Glutamatergic neuron (in vitro differentiated cells): ENCODE measurements at regions not wholly inside any gene's neighbourhood (a gene's known extent, or its start where the extent isn't known, plus 50 kb on each side); places are given as distances from the start of the nearest gene placed in this dataset.
A peak's percentile ranks its signal among the peaks of the same experiment; 100 is the strongest.

Experiments
- DNase-seq: peaks from one replicate; pipeline ENCODE4 v3.0.0; 2022
- H3K27ac Mint-ChIP-seq: one replicate; pipeline ENCODE4 v1.8.0; 2020; ENCODE audit warnings: mild to moderate bottlenecking, mixed read lengths, inconsistent platforms; ENCODE audit not compliant: unreplicated experiment
- H3K27me3 Mint-ChIP-seq: one replicate; pipeline ENCODE4 v1.8.0; 2020; ENCODE audit warnings: mild to moderate bottlenecking, moderate library complexity, mixed read lengths, inconsistent platforms; ENCODE audit not compliant: unreplicated experiment
- H3K36me3 Mint-ChIP-seq: one replicate; pipeline ENCODE4 v1.8.0; 2020; ENCODE audit warnings: mild to moderate bottlenecking, mixed read lengths, inconsistent platforms; ENCODE audit not compliant: unreplicated experiment
- H3K4me1 Mint-ChIP-seq: one replicate; pipeline ENCODE4 v1.8.0; 2020; ENCODE audit warnings: mild to moderate bottlenecking, low read depth, mixed read lengths, inconsistent platforms; ENCODE audit not compliant: unreplicated experiment
- H3K4me3 Mint-ChIP-seq: one replicate; pipeline ENCODE4 v1.8.0; 2020; ENCODE audit warnings: mild to moderate bottlenecking, mixed read lengths, inconsistent platforms; ENCODE audit not compliant: unreplicated experiment
- H3K9me3 Mint-ChIP-seq: one replicate; pipeline ENCODE4 v1.8.0; 2020; ENCODE audit warnings: mild to moderate bottlenecking, moderate library complexity, mixed read lengths, inconsistent platforms; ENCODE audit not compliant: unreplicated experiment
- CTCF ChIP-seq: fragments of 200-600 bp; sonication (generic); IDR thresholded peaks from one replicate; pipeline ENCODE4 v1.5.0; 2021; ENCODE audit not compliant: partially characterized antibody, unreplicated experiment

- Mint-ChIP-seq H3K4me3 (no peak overlapping the region), H3K27me3 (no peaks in the 10 kb centered on the region), H3K27ac (no peak overlapping the region), H3K36me3 (no peaks in the 10 kb centered on the region), H3K4me1 (peaks cover 10% of the 10 kb centered on the region), H3K9me3 (no peaks in the 10 kb centered on the region)
- TF ChIP-seq CTCF = no peak
- DNase-seq = no peak
Measured at GRCh38 chr2:145757503-145758246, 1237.8 kb upstream of the ZEB2 start.

- Mint-ChIP-seq H3K36me3 (no peaks in the 10 kb centered on the region), H3K4me1 (peaks cover 16% of the 10 kb centered on the region), H3K4me3 (no peak overlapping the region), H3K27ac (no peak overlapping the region), H3K27me3 (no peaks in the 10 kb centered on the region), H3K9me3 (no peaks in the 10 kb centered on the region)
- no peak for TF ChIP-seq CTCF
- DNase-seq = no peak
Measured at GRCh38 chr2:145755019-145755837, 1235.3 kb upstream of the ZEB2 start.

- H3K36me3 Mint-ChIP-seq = no peaks in the 10 kb centered on the region
- no peak overlapping the region for H3K4me3 Mint-ChIP-seq
- no peak for TF ChIP-seq CTCF
- H3K9me3 Mint-ChIP-seq = no peaks in the 10 kb centered on the region
- H3K27ac Mint-ChIP-seq = no peak overlapping the region
- H3K4me1 Mint-ChIP-seq = peaks cover 16% of the 10 kb centered on the region
- no peaks in the 10 kb centered on the region for H3K27me3 Mint-ChIP-seq
- DNase-seq = no peak
Measured at GRCh38 chr2:145753966-145754365, 1234.0 kb upstream of the ZEB2 start.

- Mint-ChIP-seq H3K4me3 (no peak overlapping the region), H3K4me1 (peaks cover 14% of the 10 kb centered on the region)
Measured at GRCh38 chr2:145753041-145753608, 1233.2 kb upstream of the ZEB2 start.

More at GRCh38 chr2:145753041-145753608, 1233.2 kb upstream of the ZEB2 start:
- TF ChIP-seq CTCF = no peak
- H3K9me3 Mint-ChIP-seq = no peaks in the 10 kb centered on the region
- no peaks in the 10 kb centered on the region for H3K36me3 Mint-ChIP-seq
- peak overlapping the region; percentile 17 for H3K27ac Mint-ChIP-seq
- DNase-seq = peak; percentile 18
- no peaks in the 10 kb centered on the region for H3K27me3 Mint-ChIP-seq
